NCI-H2171 (cell line): ENCODE measurements at regions not wholly inside any gene's neighbourhood (a gene's known extent, or its start where the extent isn't known, plus 50 kb on each side); places are given as distances from the start of the nearest gene placed in this dataset.
"Not testable (repeated sequence)": the region's sequence is repeated elsewhere in the genome, so short reads cannot be mapped to it uniquely, and the experiment has no call there.

Experiments
- DNase-seq: peaks from one replicate; lab custom pipeline; 2025; lab: John Stamatoyannopoulos, UW

DNA sequence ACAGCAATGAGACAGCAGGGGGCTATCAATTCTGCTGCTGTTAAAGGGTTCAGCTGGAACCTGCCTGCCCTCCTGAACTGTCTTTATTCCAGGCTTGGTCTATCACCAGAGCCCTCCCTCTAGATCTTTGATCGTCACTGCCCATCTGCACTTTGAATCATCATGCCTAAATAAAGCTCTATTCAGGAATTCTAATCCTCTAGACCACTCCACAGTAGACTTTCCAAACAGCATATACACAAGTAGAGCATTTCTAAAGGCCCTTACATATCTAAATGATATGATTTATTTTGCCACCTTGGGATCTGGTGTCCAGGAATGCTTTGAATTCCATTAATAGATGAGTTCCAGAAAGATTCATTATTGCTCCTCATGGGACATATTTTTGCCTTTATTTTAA lies 542.1 kb upstream of the SYT4 start:
- no peak for DNase-seq

DNA sequence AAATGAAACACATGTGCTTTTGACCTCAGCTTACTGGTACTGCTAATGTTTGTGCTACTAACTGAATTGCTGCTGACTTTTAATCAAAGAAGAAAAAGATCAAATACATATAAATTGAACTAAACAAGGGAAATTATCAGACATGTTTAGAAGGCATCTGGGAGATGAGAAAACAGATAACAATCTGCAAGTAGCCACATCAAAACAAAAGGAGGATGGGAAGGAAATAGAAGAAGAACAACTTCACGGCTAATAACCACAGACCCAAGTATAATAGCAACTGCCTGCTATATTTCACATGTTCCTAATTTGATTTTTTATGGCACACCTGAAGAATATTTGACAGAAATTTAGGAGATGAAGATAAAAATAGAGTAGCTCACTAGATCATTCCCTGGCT lies 542.6 kb upstream of the SYT4 start:
- DNase-seq = no peak

DNA sequence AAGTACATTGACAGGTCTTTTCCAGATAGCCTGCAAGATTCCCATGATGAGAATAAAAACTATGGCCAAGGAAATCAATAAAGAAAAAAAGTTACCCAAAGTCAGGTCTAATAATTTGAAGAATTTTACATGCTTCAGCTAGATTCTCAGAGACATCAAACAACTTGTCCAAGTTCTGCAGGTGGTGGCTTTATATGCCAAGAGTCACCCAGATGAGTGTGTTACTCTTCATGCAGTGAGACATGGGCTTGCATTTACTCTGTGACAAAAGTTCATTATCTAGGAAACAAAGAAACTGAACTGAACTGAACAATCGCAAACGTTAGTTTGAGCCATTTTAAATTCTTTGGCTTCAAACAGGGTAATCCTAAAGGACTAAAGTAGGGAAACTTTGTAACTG lies 548.5 kb upstream of the SYT4 start:
- no peak for DNase-seq

DNA sequence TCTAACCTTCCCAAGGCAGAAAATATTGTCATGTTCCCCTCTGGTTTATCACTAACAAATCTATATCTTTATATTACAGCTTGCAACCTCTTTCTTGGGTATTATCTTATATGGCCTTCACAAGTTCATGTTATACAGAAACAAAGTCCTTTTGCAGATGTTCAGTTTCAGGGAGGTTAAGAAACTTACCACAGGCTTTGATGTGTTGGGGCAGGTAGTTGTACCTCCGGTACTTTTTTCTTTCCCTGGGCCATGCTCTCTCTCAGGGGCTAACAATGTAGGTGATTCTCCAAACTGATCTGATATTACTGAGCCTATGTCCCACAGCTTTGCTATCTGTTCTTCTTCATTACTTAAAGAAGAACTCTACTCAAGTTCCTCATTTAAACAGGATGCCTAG lies 548.9 kb upstream of the SYT4 start:
- no peak for DNase-seq

GRCh38 chr18:43827311-43827710 lies 550.0 kb upstream of the SYT4 start:
- DNase-seq = no peak

- no peak for DNase-seq
Observed at GRCh38 chr18:43830303-43830702, 553.0 kb upstream of the SYT4 start.

GRCh38 chr18:43830947-43831346 lies 553.7 kb upstream of the SYT4 start:
- DNase-seq = no peak

DNA sequence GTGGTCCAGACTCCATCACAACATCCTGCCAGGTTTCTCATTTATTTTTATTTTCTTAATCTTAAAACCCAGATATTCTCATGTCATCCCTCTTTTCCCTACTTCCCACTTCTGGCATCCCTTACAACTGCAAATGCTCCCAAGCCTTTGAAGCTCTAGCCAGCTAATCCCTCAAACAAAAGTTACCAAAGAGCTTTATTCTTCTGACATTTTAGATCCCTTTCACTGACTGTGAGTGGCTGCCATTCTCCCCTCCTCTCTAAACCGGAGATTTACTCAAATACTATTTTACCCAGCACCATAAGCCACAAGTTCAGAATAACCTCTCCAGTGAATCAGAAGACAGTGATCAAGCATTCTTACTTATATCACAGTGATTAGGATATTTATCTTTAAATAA lies 569.0 kb upstream of the SYT4 start:
- no peak for DNase-seq

DNA sequence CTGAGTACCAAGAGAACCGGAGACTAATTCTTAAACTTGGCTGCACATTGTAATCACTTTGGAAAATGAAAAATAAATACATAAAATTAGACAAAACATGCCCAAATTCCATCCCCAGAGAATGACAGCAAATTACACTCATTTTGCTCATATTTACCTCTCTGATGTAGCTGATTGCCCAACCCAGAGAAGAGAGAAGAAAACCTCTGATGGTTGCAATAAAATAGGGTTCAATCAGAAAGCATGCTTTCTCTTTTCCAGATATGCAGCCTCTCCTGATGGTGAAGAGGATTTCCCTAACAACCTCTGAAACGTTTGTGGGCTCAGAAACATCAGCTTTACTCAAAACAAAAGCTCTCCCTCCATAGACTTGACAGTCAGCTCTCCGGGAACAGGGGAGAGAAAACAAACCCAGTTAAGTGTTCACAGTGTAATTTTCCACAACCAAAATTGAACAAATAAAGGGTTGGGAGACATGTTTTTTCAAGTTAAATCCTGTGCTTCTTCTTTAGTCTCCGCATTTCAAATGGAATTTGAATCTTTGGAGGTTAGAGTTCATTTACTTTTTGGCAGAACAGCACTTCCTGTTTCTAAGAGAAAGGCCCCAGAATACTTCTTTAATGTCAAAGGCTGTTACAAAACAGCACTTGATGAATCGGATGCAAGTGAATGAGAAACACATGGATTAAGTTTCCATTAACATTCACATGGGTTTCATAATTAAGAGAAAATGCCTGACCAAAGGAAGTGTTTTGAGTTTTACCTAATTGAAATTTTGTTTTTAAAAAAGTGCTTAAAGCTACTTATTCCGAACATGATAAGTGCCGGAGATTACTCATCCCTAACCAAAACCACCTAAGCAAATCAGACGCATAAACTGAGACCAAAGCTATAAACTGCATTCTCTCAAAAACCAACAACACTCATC lies 570.1 kb upstream of the SYT4 start:
- DNase-seq = no peak

DNA sequence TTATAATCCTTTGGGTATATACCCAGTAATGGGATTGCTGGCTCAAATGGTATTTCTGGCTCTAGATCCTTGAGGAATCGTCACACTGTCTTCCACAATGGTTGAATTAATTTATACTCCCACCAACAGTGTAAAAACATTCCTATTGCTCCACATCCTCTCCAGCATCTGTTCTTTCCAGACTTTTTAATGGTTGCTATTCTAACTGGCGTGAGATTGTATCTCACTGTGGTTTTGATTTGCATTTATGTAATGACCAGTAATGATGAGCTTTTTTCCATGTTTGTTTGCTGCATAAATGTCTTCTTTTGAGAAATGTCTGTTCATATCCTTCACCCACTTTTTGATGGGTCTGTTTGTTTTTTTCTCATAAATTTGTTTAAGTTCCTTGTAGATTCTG lies 572.5 kb upstream of the SYT4 start:
- not testable (repeated sequence) for DNase-seq

GRCh38 chr18:43855376-43855775 lies 578.1 kb upstream of the SYT4 start:
- DNase-seq = no peak

GRCh38 chr18:43863180-43863579 lies 585.9 kb upstream of the SYT4 start:
- no peak for DNase-seq

DNA sequence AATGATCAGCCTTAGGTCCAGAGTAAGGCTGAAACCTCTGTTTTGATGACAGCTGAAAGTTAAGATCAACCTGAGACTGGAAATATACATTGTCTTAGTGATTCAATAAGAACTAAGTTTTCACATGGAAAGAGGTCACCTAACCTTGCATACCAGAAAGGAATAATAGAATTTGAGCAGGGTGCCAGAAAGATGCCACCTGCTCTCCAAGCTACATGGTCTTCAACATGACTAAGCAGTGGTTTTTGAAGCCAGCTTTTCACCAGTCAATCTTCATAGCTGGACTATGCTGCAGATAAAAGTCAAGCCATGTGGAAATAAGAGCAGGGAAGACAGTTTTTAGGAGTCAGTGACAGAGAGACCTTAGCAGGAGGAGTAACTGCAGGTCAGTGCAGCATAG lies 589.4 kb upstream of the SYT4 start:
- no peak for DNase-seq

DNA sequence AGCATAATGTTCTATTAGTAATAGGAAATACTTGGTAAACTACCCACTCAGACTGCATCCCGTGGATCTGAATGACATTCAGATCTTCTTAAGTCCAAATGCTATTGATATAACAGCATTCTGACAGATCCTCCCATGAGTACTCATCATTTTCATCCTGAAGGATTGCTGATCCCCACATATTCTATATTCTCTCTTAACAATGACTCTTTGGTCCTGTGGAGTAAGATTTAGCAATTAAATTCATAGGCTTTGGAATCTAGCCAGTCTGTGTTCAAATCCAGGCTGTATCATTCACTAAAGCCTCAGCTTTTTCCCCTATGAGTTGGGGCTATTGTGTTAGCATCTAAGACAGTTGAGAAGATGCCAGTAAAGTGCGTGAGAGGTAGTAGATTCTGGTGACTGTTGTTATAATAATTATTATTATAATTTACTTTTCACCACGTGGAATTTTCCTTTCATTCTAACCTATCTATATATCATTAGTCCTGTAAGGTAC lies 591.3 kb upstream of the SYT4 start:
- no peak for DNase-seq

GRCh38 chr18:43869451-43870008 lies 592.2 kb upstream of the SYT4 start:
- DNase-seq = no peak

DNA sequence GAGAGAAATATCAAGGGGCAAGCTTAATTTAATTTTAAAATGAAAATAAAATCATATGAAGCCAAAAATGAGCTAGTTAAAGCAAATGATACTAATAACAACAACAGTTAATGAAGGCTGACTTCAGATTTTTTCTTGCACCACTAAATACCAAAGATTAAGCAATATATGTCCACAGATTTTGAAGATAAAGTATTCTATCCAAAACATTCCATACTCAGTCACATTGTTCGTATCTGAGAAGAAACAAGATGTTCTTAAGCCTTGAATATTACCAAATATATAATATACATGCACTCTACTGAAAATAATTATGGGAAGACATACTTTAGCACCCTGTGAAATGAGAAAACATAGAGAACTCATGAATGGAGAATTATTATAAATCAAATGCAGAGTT lies 593.3 kb upstream of the SYT4 start:
- no peak for DNase-seq

DNA sequence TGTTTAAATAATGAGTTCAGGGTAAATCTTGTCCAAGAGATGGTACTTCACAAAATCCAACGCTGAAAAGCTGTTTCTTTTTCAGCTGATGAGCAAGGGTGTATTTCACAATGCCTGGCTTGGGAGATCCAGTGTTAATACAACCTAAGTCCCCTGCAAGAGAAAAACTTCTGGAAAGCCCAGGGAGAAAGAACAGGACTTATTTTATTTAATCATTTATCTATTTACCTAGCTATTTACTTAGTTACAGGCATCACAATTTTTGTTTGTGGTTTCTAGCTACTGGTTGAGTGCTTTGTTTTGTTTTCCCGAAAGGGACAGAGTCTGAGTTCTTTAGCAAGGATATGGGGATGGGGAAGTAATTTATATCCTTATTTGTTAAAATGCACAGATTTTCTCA lies 598.2 kb upstream of the SYT4 start:
- no peak for DNase-seq

GRCh38 chr18:43876286-43876685 lies 599.0 kb upstream of the SYT4 start:
- no peak for DNase-seq

DNA sequence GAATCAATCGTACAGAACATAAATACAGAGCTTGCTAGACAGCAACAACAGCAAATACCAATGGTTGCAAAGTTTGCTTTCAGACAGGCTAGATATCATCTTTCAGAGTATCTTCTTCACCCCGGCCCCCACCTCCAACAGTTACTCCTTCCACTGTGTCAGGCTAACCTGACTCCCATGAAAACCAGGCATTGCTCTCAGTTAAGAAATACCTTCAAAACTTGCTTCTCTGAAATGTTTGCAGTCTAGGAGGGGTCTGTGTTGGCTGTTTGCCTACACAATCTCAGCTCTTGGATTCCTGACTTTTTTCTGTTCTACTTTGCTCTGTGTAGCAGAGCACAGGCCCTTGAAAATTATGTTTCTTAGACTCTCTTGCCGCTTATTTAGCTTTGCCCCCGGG lies 599.5 kb upstream of the SYT4 start:
- no peak for DNase-seq

- no peak for DNase-seq
Observed at GRCh38 chr18:43877616-43878321, 600.5 kb upstream of the SYT4 start.

- no peak for DNase-seq
Observed at GRCh38 chr18:43879415-43879814, 602.1 kb upstream of the SYT4 start.

DNA sequence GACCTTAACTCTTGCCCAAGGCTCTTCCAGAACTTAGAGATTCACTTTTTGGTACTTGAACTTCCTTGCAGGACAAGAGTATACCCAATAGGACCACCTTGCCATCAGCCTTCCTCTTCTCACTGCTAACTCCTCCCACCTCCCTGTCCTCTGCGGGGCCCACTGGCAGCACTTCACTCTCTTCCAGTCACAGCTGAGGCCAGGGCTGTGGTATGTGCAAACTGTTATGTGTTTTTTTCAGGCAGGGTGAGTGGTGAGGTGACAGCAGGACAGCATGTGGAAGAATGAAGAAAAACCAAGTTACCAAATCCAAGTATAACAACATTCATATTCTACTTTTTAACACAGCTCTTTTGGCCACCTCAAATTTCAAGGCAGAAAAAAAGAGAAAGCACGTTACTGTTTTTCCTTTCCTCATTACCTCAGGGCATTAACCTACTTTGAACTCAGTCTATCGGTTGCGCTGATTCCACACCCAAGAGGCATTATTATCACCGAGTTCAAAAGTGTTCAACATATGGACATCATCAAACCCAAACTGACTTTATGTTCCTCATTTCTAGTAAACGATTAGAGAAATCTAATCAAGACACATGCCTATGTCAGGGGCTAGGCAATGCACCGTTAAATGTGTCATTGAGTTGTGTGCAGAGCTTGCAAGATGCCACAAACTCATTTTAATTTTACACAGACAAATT lies 605.2 kb upstream of the SYT4 start:
- DNase-seq = no peak
